ENCODE measurements at regions not wholly inside any gene's neighbourhood (a gene's known extent, or its start where the extent isn't known, plus 50 kb on each side); places are given as distances from the start of the nearest gene placed in this dataset.

DNA sequence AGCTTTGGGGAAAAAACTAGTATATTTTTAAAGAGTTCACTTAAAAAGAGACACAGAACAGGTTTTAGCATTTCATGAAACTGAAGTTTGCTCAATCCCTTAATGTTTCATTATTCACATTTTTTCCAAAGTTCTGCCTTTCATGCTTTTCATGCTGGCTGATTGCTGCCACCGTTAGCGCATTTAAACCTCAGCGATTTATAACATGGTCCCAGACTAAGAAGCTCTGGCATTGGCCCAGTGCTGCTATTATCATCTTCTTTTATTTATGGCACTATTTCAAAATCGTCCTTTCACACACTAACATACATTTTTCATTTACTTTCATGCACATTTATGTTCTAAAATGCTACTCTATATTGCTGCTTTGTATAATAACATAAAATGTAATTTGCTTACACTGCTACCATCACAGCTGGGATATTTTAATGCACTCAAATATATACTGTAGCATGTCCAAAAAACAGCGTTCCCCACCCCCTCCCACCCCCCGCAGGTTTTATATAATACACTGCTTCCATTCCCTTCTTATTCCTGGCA lies 141.9 kb downstream of the MPP7 start:
- Mint-ChIP-seq H3K27me3 (ENCODE audit: low read depth) (no peaks in the 10 kb centered on the region), H3K4me1 (ENCODE audit: low read depth) (peaks cover 7% of the 10 kb centered on the region), H3K27ac (no peak overlapping the region), H3K4me3 (no peak overlapping the region), H3K9me3 (peaks cover 3% of the 10 kb centered on the region), H3K36me3 (ENCODE audit: low read depth) (peaks cover 9% of the 10 kb centered on the region)
- CTCF ChIA-PET = interaction anchor here (0.6 kb wide), 2 partner anchors 451 to 482 kb away, joined by 3 to 5 read pairs; no protein-coding TSS in a partner anchor
- intact Hi-C loops (cut with micrococcal nuclease) = no loop called here
- no peak for DNase-seq

DNA sequence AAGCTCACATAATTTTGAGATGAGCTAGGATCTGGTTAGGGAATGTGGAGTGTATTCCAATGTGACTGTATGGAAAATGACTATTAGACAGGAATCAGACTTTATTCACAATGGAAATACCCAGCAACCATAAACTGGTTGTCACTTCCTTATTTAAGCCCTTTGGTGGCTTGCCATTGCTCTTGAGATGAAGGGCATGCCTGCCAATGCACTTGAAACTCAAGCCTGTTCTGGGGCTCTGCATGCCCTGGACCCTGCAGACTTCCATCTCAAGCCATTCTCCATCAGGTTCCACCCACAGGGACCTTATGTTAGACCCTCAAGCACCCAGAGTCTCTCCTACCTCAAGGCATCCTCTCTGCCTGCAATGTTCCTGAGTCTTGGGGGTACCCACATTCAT lies 145.5 kb downstream of the MPP7 start:
- intact Hi-C loops (cut with micrococcal nuclease) = no loop called here
- no peaks in the 10 kb centered on the region for H3K27me3 Mint-ChIP-seq (ENCODE audit: low read depth)
- H3K4me1 Mint-ChIP-seq (ENCODE audit: low read depth) = peaks cover 7% of the 10 kb centered on the region
- peaks cover 5% of the 10 kb centered on the region for H3K36me3 Mint-ChIP-seq (ENCODE audit: low read depth)
- CTCF ChIA-PET = no interaction called here
- peaks cover 3% of the 10 kb centered on the region for H3K9me3 Mint-ChIP-seq
- DNase-seq = no peak
- no peak overlapping the region for H3K27ac Mint-ChIP-seq
- no peak overlapping the region for H3K4me3 Mint-ChIP-seq

DNA sequence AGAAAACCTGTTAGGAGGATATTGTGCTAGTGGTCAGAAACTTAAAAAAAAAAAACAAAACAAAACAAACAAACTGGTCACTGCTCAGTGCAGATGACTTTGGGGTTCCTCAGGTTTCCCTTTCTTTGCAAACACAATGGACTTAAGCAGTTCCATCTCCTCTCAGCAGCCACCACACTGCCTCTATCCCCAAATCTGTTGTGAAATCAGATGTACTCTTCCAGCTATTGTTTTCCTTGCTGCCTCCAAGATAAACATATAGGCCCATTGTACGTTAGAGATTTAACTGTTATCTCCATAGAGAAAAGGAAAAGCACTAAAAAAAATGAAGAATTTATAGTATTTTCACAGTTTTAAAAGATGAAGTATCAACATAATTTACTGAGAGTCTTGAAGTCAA lies 147.1 kb downstream of the MPP7 start:
- Mint-ChIP-seq H3K9me3 (peaks cover 3% of the 10 kb centered on the region), H3K4me1 (ENCODE audit: low read depth) (peaks cover 7% of the 10 kb centered on the region), H3K27me3 (ENCODE audit: low read depth) (no peaks in the 10 kb centered on the region), H3K27ac (no peak overlapping the region), H3K4me3 (no peak overlapping the region), H3K36me3 (ENCODE audit: low read depth) (peaks cover 5% of the 10 kb centered on the region)
- intact Hi-C loops (cut with micrococcal nuclease) = no loop called here
- DNase-seq = no peak
- CTCF ChIA-PET = interaction anchor here (0.7 kb wide), 1 partner anchor 558 kb away, joined by 5 read pairs; no protein-coding TSS in a partner anchor

DNA sequence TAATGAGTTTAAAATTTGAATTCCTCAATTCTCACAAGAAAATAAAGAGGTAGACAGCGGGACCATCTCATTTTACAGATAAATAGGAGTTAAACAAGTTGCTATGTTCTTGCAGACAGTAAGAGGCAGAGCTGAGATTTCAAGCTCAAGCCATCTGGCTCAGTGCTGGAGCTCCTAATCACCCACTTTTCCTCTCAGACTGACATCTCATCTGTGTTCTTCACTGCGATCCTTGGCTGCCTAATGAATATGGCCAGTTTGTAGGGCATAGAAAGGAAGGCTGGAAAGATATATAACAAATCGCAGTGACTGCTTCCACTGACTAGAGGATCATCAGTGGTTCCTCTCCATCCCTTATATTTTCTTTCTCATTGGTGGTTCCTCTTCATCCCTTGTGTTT lies 151.2 kb downstream of the MPP7 start:
- no peaks in the 10 kb centered on the region for H3K4me1 Mint-ChIP-seq (ENCODE audit: low read depth)

DNA sequence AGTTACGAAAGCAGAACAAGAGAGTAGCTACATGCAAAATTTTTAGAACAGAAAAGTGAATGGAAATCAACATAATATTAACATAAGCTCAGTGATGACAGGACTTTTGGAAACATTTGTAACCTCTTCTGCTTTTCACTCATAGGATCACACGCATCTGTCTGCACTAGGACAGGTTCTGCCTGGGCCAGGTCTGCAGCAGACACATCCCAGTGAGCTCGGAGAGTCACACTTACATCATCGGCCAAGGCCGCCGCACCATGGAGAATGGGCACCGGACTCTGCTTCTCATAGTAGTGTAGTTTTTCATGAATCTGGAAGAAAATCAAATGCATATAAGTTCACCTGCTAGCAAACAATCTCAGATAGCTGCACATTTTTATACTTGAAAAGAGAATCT lies 150.9 kb upstream of the ODAD2 start:
- no peak overlapping the region for H3K4me3 Mint-ChIP-seq
- no peaks in the 10 kb centered on the region for H3K9me3 Mint-ChIP-seq
- CTCF ChIA-PET = interaction anchor here (0.9 to 1.4 kb wide), 2 partner anchors 14 to 30 kb away, joined by 3 read pairs; no protein-coding TSS in a partner anchor

More for the DNA sequence above, 151.2 kb downstream of the MPP7 start:
- CTCF ChIA-PET = no interaction called here
- no peak for DNase-seq
- no peaks in the 10 kb centered on the region for H3K9me3 Mint-ChIP-seq
- no peak overlapping the region for H3K4me3 Mint-ChIP-seq
- no peak overlapping the region for H3K27ac Mint-ChIP-seq
- no peaks in the 10 kb centered on the region for H3K27me3 Mint-ChIP-seq (ENCODE audit: low read depth)
- peaks cover 7% of the 10 kb centered on the region for H3K36me3 Mint-ChIP-seq (ENCODE audit: low read depth)
- intact Hi-C loops (cut with micrococcal nuclease) = no loop called here

DNA sequence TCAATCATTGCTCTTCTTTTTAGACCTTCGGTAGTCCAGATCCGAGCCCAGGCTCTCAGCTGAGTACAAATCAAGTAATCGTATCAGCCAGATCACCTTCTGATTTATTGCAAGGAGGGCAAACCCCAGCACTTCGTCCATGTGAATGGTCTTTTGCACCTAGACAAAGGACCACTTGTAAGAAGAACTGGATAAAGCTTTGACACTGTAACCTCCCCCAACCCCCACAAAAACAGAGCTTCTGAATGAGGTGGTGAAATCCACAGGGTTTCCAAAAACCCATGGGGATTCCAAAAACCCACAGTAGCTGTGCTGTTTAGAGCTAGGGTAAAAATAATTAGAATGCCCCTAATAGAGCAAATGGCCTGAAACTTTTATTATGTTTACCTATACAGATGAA lies 148.8 kb upstream of the ODAD2 start:
- Mint-ChIP-seq H3K27me3 (ENCODE audit: low read depth) (no peaks in the 10 kb centered on the region), H3K9me3 (no peaks in the 10 kb centered on the region), H3K36me3 (ENCODE audit: low read depth) (peaks cover 21% of the 10 kb centered on the region), H3K4me1 (ENCODE audit: low read depth) (no peaks in the 10 kb centered on the region), H3K4me3 (no peak overlapping the region), H3K27ac (no peak overlapping the region)
- intact Hi-C loops (cut with micrococcal nuclease) = no loop called here
- DNase-seq = no peak
- CTCF ChIA-PET = interaction anchor here (2.0 kb wide), 1 partner anchor 245 kb away, joined by 5 read pairs; no protein-coding TSS in a partner anchor

More for the DNA sequence above, 150.9 kb upstream of the ODAD2 start:
- no peak for DNase-seq
- no peaks in the 10 kb centered on the region for H3K4me1 Mint-ChIP-seq (ENCODE audit: low read depth)
- no peak overlapping the region for H3K27ac Mint-ChIP-seq
- peaks cover 16% of the 10 kb centered on the region for H3K36me3 Mint-ChIP-seq (ENCODE audit: low read depth)
- intact Hi-C loops (cut with micrococcal nuclease) = no loop called here
- H3K27me3 Mint-ChIP-seq (ENCODE audit: low read depth) = no peaks in the 10 kb centered on the region

DNA sequence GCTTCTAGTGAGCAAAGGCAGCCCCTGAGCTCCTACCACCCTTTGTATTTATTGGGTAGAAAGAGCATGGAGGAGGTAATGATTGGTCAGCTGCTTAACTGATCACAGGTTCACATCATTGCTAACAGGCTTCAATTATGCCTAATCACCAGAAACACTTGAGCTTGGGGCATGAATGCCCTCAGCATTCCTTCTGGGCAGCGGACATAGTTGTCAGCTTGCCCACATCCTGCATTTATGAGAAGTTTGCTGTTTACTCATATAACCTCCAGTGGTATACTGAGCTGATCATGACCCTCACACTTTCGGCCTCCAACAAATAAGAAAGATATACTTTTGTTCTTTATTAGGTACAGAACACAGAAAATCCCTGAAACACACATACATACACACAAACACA lies 140.3 kb upstream of the ODAD2 start:
- Mint-ChIP-seq H3K4me1 (ENCODE audit: low read depth) (peaks cover 3% of the 10 kb centered on the region), H3K36me3 (ENCODE audit: low read depth) (peaks cover 32% of the 10 kb centered on the region), H3K9me3 (peaks cover 22% of the 10 kb centered on the region), H3K27me3 (ENCODE audit: low read depth) (no peaks in the 10 kb centered on the region), H3K4me3 (no peak overlapping the region), H3K27ac (no peak overlapping the region)
- DNase-seq = no peak
- CTCF ChIA-PET = no interaction called here
- intact Hi-C loops (cut with micrococcal nuclease) = no loop called here

DNA sequence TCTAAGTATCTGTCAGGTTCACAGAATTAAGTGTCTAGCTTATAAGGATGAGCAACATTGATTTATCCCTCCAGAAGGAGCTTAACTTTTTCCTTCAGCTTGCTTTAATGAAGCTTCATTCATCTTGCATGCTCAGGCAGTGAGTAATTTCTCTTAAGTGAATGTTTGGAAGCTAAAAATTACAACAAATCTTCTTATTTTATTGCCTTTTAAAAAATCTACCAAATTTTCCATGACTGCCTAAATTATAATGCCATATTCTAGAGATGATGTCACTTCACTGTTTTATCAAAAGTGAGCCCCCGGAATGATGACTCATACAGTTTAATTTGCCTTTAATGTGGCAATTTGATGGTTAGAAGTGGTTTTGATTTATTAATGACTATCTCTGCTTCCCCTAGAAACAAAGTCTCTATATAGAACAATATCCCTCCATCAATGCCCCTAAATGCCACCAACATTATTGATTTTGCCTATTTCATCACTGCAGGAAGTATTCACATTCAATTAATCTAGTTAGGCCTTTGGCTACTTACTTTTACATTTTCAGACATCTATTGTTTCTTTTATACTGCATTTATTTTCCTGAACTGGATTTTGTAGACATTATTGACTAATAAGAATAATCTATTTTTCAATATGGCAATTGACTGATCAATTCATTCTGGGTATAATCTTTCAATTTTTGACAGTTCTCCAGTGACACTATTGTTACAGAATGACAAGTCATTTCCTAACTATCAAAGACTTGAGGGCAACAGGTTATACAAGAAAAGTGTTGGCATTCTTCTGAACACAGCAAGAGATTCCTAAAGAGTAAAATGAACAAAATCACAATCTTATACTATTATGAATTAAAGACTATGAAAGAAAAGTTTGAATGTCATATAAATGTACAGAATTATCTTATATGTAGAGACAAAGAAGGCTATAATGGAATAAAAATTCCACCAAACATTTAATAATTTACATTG lies 139.3 kb upstream of the ODAD2 start:
- H3K27me3 Mint-ChIP-seq (ENCODE audit: low read depth) = no peaks in the 10 kb centered on the region
- H3K4me1 Mint-ChIP-seq (ENCODE audit: low read depth) = peaks cover 3% of the 10 kb centered on the region
- intact Hi-C loops (cut with micrococcal nuclease) = no loop called here
- CTCF ChIA-PET = no interaction called here
- no peak overlapping the region for H3K4me3 Mint-ChIP-seq
- peaks cover 32% of the 10 kb centered on the region for H3K36me3 Mint-ChIP-seq (ENCODE audit: low read depth)
- DNase-seq = no peak
- H3K27ac Mint-ChIP-seq = no peak overlapping the region
- H3K9me3 Mint-ChIP-seq = peaks cover 22% of the 10 kb centered on the region

DNA sequence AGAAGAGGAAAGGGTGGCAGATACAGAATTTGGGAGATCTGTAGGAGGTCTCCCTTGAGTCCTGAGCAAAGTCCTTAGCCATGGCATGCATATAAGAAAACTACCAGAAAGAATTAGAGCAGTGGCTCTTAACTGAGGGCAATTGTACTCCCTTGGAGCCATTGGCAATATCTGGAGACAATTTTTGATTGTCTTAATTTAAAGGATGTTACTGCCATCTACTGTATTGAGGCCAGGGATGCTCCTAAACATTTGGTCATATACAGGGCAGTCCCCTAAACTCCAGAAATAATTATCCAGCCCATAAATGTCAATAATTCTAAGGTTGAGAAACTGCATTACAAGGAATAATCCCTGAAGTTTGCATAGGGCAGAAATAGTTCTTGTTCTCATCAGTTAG lies 136.4 kb upstream of the ODAD2 start:
- no peak overlapping the region for H3K27ac Mint-ChIP-seq
- H3K9me3 Mint-ChIP-seq = peaks cover 22% of the 10 kb centered on the region
- H3K4me1 Mint-ChIP-seq (ENCODE audit: low read depth) = peaks cover 3% of the 10 kb centered on the region
- CTCF ChIA-PET = interaction anchor here (1.3 kb wide), 1 partner anchor 15 kb away, joined by 3 read pairs; no protein-coding TSS in a partner anchor
- H3K36me3 Mint-ChIP-seq (ENCODE audit: low read depth) = peaks cover 33% of the 10 kb centered on the region
- no peak overlapping the region for H3K4me3 Mint-ChIP-seq
- no peaks in the 10 kb centered on the region for H3K27me3 Mint-ChIP-seq (ENCODE audit: low read depth)
- DNase-seq = no peak
- intact Hi-C loops (cut with micrococcal nuclease) = no loop called here

DNA sequence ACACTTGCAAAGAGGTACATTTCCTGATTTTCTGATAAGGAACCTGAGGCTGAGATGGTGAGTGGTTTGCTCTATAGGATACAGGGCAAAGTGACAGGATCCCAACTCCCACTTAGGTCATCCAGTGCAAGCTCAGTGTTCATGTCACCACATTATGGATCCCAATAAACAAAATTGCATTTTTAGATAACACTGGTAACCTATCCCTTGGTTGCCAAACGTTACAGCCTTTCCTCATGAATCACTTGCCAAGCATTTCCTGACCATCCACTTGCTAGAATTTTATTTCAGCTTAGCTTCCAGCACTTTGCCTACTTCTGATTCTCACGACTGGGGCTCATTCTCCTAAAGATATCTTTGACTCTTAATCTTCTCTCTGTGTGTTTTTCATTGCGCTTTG lies 131.4 kb upstream of the ODAD2 start:
- no peak overlapping the region for H3K27ac Mint-ChIP-seq
- no peak overlapping the region for H3K4me3 Mint-ChIP-seq
- no peaks in the 10 kb centered on the region for H3K4me1 Mint-ChIP-seq (ENCODE audit: low read depth)
- H3K27me3 Mint-ChIP-seq (ENCODE audit: low read depth) = no peaks in the 10 kb centered on the region
- DNase-seq = no peak
- peaks cover 5% of the 10 kb centered on the region for H3K9me3 Mint-ChIP-seq
- CTCF ChIA-PET = interaction anchor here (0.6 to 1.4 kb wide), 2 partner anchors 12 to 473 kb away, joined by 3 to 4 read pairs; no protein-coding TSS in a partner anchor
- H3K36me3 Mint-ChIP-seq (ENCODE audit: low read depth) = peaks cover 26% of the 10 kb centered on the region
- intact Hi-C loops (cut with micrococcal nuclease) = no loop called here

DNA sequence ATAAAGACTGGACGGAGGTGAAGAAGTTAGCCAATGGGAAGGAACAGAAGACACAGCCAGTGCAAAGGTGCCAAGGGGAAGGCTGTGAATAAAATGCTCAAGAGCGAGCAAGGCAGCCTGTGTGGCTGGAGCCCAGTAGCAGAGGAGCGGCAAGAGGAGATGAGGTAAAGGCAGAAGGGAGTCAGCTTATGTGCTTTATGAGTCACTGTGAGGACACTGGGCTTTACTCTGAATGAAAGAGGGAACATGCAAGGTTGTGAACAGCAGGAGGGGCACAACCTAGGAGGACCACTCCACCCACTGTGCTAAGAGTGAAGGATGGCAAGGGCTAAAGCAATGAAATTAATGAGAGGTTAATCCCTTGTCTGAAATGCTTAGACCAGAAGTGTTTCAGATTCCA lies 129.0 kb upstream of the ODAD2 start:
- DNase-seq = no peak
- Mint-ChIP-seq H3K4me1 (ENCODE audit: low read depth) (peaks cover 2% of the 10 kb centered on the region), H3K9me3 (peaks cover 2% of the 10 kb centered on the region), H3K27ac (no peak overlapping the region), H3K27me3 (ENCODE audit: low read depth) (no peaks in the 10 kb centered on the region), H3K36me3 (ENCODE audit: low read depth) (peaks cover 30% of the 10 kb centered on the region), H3K4me3 (no peak overlapping the region)
- intact Hi-C loops (cut with micrococcal nuclease) = no loop called here
- CTCF ChIA-PET = no interaction called here

DNA sequence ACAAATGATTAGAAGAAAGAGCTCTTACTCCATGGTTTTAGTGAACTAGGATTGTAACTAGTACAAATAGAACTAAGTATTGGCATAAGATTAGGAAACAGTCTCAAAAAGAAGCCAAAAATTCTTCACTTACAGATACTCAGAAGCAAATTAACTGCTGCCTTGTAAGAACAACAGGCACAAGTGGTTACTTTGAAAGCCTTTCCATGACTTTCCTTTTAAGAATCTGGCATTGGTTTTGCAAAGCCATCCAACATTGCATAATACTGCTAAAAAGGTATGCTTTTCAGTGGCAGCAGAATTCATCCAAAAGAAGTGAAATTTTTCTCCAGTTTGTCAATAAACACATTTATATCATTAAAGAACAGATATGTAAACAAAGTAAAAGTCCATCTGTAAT lies 126.8 kb upstream of the ODAD2 start:
- CTCF ChIA-PET = no interaction called here
- H3K4me1 Mint-ChIP-seq (ENCODE audit: low read depth) = peaks cover 2% of the 10 kb centered on the region
- no peak overlapping the region for H3K27ac Mint-ChIP-seq
- intact Hi-C loops (cut with micrococcal nuclease) = no loop called here
- peaks cover 2% of the 10 kb centered on the region for H3K9me3 Mint-ChIP-seq
- no peak overlapping the region for H3K4me3 Mint-ChIP-seq
- peaks cover 30% of the 10 kb centered on the region for H3K36me3 Mint-ChIP-seq (ENCODE audit: low read depth)
- no peaks in the 10 kb centered on the region for H3K27me3 Mint-ChIP-seq (ENCODE audit: low read depth)
- no peak for DNase-seq

All from activated naive CD4-positive, alpha-beta T cell treated with anti-CD3 and anti-CD28 coated beads for 36 hours (primary cell).